ENCODE measurements at regions not wholly inside any gene's neighbourhood (a gene's known extent, or its start where the extent isn't known, plus 50 kb on each side); places are given as distances from the start of the nearest gene placed in this dataset.

GRCh38 chr11:71333473-71333872, 81.1 kb upstream of the SHANK2 start:
- no peak for TF ChIP-seq CTCF (IDR thresholded peaks at IDR 0.05)
- no peak for TF ChIP-seq POLR2A (IDR thresholded peaks at IDR 0.05)
